Esophagus muscularis mucosa (tissue), 4 donors: ENCODE measurements at regions not wholly inside any gene's neighbourhood (a gene's known extent, or its start where the extent isn't known, plus 50 kb on each side); places are given as distances from the start of the nearest gene placed in this dataset.

ENCODE experiments used
- EP300 ChIP-seq: sonication (generic); formaldehyde crosslinking; IDR thresholded peaks from one replicate; pipeline ENCODE4 v1.6.1; 2017; ENCODE audit warnings: antibody characterized with exemption
- POLR2A ChIP-seq: fragments of 450-650 bp; IDR thresholded peaks from one replicate; pipeline ENCODE4 v1.6.1; 2017; ENCODE audit warnings: antibody characterized with exemption, moderate library complexity, mild to moderate bottlenecking, low read depth
- TF ChIP-seq, protein P1 (sequence below), 3 experiments: fragments of 200-600 bp in 2 of 3; fragments of 450-650 bp in 1 of 3; sonication (generic) in 2 of 3; IDR thresholded peaks; one replicate each; pipeline ENCODE4 v1.5.1; 2017 to 2019; ENCODE audit warnings: antibody characterized with exemption in 3 of 3, mild to moderate bottlenecking in 2 of 3, moderate library complexity in 1 of 3

DNA sequence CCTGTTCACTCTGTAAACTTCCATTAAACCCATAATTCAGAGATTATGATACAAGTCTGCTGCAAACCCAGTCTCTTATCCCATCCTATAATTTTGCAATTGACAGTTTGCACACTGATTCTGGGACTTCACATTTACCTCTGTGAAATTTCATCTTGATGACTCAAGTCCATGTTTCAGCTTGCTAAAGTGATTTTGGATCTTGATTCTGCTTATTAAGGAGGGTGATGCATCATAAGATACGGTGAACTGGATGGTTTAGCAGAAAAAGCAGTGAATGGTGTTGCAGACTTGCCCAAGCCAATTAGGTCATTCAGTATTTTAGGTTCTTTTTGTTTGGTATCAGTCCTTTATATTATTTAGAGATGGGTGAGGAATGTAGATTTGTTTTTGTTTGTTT lies 125.5 kb upstream of the PODXL start:
- TF ChIP-seq, protein P1, sequence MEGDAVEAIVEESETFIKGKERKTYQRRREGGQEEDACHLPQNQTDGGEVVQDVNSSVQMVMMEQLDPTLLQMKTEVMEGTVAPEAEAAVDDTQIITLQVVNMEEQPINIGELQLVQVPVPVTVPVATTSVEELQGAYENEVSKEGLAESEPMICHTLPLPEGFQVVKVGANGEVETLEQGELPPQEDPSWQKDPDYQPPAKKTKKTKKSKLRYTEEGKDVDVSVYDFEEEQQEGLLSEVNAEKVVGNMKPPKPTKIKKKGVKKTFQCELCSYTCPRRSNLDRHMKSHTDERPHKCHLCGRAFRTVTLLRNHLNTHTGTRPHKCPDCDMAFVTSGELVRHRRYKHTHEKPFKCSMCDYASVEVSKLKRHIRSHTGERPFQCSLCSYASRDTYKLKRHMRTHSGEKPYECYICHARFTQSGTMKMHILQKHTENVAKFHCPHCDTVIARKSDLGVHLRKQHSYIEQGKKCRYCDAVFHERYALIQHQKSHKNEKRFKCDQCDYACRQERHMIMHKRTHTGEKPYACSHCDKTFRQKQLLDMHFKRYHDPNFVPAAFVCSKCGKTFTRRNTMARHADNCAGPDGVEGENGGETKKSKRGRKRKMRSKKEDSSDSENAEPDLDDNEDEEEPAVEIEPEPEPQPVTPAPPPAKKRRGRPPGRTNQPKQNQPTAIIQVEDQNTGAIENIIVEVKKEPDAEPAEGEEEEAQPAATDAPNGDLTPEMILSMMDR (IDR thresholded peaks at IDR 0.05) = no peak
- TF ChIP-seq POLR2A = no peak
- no peak for TF ChIP-seq EP300
